Erythroblast (primary cell): ENCODE measurements at regions not wholly inside any gene's neighbourhood (a gene's known extent, or its start where the extent isn't known, plus 50 kb on each side); places are given as distances from the start of the nearest gene placed in this dataset.

Source experiments
- GATA1 ChIP-seq: IDR thresholded peaks from 2 replicates; pipeline ENCODE4 v1.6.1; 2011; ENCODE audit warnings: low read depth, mild to moderate bottlenecking, control low read depth, low read length, moderate library complexity
- POLR2A ChIP-seq: IDR thresholded peaks from 2 replicates; pipeline ENCODE4 v1.6.1; 2011; ENCODE audit warnings: mild to moderate bottlenecking, low read length

GRCh38 chr6:165974817-165975216, 192.8 kb downstream of the TBXT start:
- TF ChIP-seq POLR2A (no peak), GATA1 (no peak)
